Mammary epithelial cell (primary cell): ENCODE measurements at regions not wholly inside any gene's neighbourhood (a gene's known extent, or its start where the extent isn't known, plus 50 kb on each side); places are given as distances from the start of the nearest gene placed in this dataset.

Source experiments
- CTCF ChIP-seq, 2 donors: IDR thresholded peaks in 1 of 2; conservative IDR thresholded peaks in 1 of 2; 2 replicates each; pipeline ENCODE4 v1.5.1; 2011 to 2012; ENCODE audit warnings: inconsistent platforms in 2 of 2, low read length in 2 of 2, mild to moderate bottlenecking in 2 of 2, control low read depth in 1 of 2, low read depth in 1 of 2; ENCODE audit not compliant: insufficient read depth in 1 of 2; ENCODE audit errors: extremely low read depth in 1 of 2
- EZH2 ChIP-seq: IDR thresholded peaks from 2 replicates; pipeline ENCODE4 v1.6.1; 2012; ENCODE audit warnings: low read length, inconsistent platforms, borderline replicate concordance

DNA sequence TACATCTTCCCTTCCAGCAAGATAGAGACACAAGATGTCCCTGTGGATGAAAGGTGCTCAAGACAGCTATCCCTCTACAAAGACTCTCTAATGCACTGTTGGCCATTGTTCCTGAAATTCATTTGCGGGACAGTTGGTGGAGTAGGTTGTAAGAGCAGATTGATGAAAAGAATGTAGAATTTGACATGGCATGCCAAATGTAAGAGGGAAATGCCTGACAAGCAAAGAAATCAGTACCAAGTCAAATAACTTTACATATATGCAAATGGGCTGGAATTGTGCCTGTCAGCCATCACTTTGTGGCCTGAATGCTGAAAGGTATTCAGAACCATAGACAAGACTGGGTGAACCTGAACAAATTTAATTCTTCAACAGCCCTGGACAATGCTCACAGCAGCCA is 120.3 kb upstream of the FAM204A start:
- TF ChIP-seq CTCF (conservative IDR thresholded peaks at IDR 0.05 in 1 of 2, IDR thresholded peaks at IDR 0.05 in 1 of 2; ENCODE audit: extremely low read depth in 1 of 2, insufficient read depth in 1 of 2, low read depth in 1 of 2, low read length in 2 of 2) (no peak), EZH2 (no peak)
